IPS-NIHi7 (cell line): ENCODE measurements at regions not wholly inside any gene's neighbourhood (a gene's known extent, or its start where the extent isn't known, plus 50 kb on each side); places are given as distances from the start of the nearest gene placed in this dataset.

Source experiments
- DNase-seq: peaks from one replicate; pipeline ENCODE4 v3.0.0; 2012; ENCODE audit warnings: mixed read lengths; ENCODE audit errors: extremely low spot score

- no peak for DNase-seq
Observed at GRCh38 chr2:2744958-2745715, 414.1 kb upstream of the MYT1L start.

GRCh38 chr2:2744107-2744506 is 413.0 kb upstream of the MYT1L start:
- no peak for DNase-seq

GRCh38 chr2:2743164-2743571 is 412.1 kb upstream of the MYT1L start:
- DNase-seq = no peak

GRCh38 chr2:2742726-2743125 is 411.7 kb upstream of the MYT1L start:
- DNase-seq = no peak

- no peak for DNase-seq
Observed at GRCh38 chr2:2740238-2740775, 409.2 kb upstream of the MYT1L start.

- DNase-seq = no peak
Observed at GRCh38 chr2:2739231-2739795, 408.2 kb upstream of the MYT1L start.

GRCh38 chr2:2738684-2739083 is 407.6 kb upstream of the MYT1L start:
- DNase-seq = no peak

- DNase-seq = no peak
Observed at GRCh38 chr2:2738276-2738675, 407.2 kb upstream of the MYT1L start.

- no peak for DNase-seq
Observed at GRCh38 chr2:2735041-2735440, 404.0 kb upstream of the MYT1L start.

GRCh38 chr2:2734308-2734707 is 403.2 kb upstream of the MYT1L start:
- DNase-seq = no peak

- no peak for DNase-seq
Observed at GRCh38 chr2:2733818-2734217, 402.7 kb upstream of the MYT1L start.

- no peak for DNase-seq
Observed at GRCh38 chr2:2732331-2733119, 401.4 kb upstream of the MYT1L start.

GRCh38 chr2:2731816-2732284 is 400.8 kb upstream of the MYT1L start:
- no peak for DNase-seq

GRCh38 chr2:2731101-2731815 is 400.2 kb upstream of the MYT1L start:
- no peak for DNase-seq

GRCh38 chr2:2730301-2730833 is 399.3 kb upstream of the MYT1L start:
- no peak for DNase-seq

- DNase-seq = no peak
Observed at GRCh38 chr2:2729246-2729645, 398.2 kb upstream of the MYT1L start.

GRCh38 chr2:2728635-2729034 is 397.6 kb upstream of the MYT1L start:
- no peak for DNase-seq

GRCh38 chr2:2727876-2728511 is 396.9 kb upstream of the MYT1L start:
- no peak for DNase-seq

GRCh38 chr2:2726163-2726562 is 395.1 kb upstream of the MYT1L start:
- no peak for DNase-seq

GRCh38 chr2:2723064-2723463 is 392.0 kb upstream of the MYT1L start:
- no peak for DNase-seq

GRCh38 chr2:2721296-2721835 is 390.3 kb upstream of the MYT1L start:
- no peak for DNase-seq
